Glomerular endothelial cell (primary cell): ENCODE measurements at regions not wholly inside any gene's neighbourhood (a gene's known extent, or its start where the extent isn't known, plus 50 kb on each side); places are given as distances from the start of the nearest gene placed in this dataset.

Experiments
- DNase-seq: peaks from one replicate; pipeline ENCODE4 v3.0.0-alpha.2; 2011; ENCODE audit warnings: low read depth, low spot score; ENCODE audit errors: extremely low read depth

DNA sequence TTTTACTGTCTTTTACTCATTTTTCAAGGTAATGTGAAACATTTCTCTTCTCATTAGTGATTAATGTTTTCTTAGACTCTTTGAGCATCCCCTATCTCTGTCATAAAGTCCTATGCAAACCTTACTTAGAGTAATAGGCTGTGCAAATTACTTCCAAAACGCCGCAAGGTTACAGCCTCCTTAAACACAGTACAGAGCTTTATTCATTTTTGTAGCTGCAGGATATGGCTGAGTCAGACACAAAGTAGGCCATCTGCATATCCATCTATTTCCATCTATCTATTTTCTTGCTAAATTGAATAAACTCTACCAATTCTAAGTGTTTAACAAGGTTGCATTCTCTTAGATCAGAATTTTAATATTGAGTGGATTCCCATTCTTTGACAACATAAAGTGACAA lies 335.6 kb upstream of the SLC16A7 start:
- DNase-seq: no peak

DNA sequence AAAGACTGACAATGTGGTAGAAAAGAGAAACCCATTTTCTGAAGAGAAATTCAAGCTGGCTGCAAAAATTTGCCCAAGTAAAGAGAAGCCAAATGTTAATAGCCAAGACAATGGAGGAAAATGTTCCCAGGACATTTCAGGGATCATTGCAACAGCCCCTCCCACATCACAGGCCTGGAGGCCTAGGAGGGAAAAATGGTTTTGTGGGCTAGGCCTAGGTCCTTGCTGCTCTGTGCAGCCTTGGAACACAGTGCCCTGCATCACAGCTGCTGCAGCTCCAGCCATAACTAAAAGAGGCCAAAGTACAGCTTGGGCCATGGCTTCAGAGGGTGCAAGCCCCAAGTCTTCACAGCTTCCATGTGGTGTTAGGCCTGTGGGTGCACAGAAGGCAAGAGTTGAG lies 332.4 kb upstream of the LRIG3 start:
- no peak for DNase-seq

DNA sequence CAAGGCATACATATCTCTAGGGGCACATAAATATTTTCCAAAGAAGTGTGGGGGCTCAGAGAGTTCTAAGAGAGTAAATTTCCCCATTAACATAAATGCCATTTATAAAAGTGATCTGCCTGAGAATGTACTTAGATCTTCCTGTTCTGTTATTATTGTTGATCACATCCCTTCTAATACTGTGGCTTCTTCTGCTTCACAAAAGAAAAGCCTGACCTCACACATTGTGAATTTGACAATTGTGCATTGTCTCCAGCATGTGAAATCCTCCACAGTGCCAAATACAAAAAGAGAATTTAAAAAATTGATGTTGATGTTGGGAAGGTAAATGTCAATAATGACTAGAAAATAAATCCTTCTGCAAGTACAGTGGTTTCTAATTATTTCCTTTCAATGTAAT lies 330.5 kb upstream of the LRIG3 start:
- DNase-seq: no peak

DNA sequence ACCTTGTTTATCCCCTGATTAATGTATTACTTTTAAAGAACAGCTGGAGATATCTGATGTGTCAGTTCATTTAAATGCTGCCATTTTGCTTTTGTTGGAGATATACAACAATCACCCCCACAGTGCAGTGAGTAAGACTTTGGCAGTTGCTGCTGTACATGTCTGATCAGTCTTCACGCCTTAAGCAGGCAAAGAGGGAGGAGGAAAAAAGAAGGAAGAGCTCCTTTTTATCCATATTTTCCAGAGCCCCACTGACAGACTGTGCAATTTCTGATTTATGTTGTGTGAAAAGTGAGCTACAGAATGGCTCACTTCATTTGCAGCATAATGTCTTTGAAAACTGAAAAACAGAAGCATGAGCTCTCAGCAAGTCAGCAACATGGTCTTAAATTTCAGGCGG lies 319.7 kb upstream of the LRIG3 start:
- no peak for DNase-seq

DNA sequence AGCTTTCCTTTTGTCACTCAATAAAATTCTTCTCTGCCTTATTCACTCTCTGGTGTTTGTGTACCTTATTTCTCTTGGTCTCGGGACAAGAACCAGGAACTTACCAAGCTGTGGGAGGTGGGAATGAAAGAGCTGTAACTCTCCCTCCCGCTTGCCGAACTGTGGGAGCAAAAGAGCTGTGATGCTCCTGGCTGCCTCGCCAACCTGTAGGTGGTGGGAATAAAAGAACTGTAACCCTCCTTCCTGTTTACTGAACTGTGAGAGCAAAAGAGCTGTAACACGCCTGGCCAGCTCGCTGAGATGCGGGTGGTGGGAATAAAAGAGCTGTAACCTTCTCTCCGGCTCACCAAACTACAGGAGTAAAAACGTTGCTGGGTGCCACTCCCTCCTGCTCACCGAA lies 314.1 kb upstream of the LRIG3 start:
- DNase-seq: no peak

DNA sequence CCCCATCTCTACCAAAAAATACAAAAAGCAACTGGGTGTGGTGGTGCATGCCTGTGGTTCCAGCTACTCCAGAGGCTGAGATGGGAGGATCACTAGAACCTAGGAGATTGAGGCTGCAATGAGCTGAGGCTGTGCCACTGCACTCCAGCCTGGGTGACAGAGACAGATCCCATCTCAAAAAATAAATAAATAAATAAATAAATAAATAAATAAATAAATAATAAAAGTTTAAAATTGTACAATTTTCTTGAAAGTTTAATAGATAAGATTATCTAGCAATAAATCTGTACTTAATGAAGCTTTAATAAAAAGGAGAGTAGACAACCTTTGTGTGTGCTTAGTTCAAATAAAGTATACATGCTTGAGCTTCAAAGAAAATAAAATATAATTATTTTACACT lies 310.0 kb upstream of the LRIG3 start:
- no peak for DNase-seq

DNA sequence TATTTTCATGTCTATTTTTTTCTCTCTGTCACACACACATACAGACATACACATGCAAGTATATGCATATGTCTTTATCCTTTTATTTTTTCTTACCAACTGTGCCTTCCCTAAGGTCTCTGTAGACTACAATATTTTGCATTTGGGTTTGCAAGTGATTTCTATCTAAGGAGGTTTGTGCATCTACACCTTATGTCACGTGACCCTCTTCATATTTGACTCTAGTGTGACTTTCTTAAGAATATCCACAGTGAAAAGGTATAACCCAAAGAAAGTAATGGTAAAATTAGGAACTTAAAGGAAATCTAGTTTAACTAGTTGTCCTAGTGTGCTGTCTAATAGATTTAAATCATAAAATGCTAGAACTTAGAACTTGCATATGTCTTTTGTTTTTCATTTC lies 298.8 kb upstream of the LRIG3 start:
- no peak for DNase-seq

DNA sequence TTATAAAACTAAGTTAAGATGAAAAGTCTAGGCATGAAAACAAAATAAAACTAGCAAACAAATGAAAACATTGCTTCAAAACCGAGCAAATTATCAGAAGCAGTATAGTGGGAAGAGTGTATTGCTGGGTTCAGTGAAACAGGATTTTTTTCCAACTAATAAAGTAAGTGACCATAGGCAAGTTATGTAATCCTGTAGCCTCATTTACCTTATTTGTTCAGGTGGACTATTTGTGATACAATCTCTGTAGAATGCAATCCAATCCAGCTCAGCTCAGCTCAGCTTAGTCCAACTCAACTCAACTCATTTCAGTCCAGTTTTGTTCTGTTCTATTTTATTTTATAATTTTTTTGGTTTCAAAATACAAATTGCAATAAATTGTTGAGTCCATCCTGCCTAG lies 276.7 kb upstream of the LRIG3 start:
- DNase-seq: no peak

DNA sequence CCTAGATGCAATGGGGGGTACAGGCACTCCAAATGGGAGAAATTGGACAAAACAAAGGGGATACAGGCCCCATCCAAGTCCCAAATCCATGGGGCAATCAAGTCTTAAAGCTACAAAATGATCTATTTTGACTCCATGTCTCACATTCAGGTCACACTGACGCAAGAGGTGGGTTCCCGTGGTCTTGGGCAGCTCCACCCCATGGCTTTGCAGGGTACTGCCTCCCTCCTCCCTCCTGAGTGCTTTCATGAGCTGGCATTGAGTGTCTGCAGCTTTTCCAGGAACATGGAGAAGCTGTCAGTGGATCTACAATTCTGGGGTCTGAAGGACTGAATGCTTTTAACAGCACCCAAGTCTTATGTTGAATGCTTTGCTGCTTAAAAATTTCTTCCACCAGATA lies 274.5 kb upstream of the LRIG3 start:
- no peak for DNase-seq

DNA sequence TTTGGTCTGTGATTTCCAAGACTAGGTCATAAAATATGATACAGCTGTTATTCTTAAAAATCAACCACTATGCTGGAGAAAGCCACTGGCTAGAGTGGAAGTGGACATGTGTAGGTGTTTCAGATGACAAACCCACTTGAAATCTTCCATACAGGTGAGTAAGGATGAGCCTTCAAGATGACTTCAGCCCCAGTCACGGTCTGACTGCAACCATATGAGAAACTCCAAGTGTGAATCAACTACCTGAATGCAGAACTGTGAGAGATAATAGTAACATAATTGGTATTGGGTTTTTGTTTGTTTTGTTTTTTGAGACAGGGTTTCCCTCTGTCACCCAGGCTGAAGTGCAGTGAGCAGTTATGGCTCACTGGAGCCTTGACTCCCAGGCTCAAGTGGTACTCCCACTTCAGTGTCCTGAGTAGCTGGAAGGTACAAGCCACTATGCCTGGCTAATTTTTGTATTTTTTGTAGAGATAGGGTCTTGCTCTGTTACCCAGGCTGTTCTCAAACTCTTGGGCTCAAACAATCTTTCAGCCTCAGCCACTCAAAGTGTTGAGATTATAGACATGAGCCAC lies 273.3 kb upstream of the LRIG3 start:
- DNase-seq: no peak

DNA sequence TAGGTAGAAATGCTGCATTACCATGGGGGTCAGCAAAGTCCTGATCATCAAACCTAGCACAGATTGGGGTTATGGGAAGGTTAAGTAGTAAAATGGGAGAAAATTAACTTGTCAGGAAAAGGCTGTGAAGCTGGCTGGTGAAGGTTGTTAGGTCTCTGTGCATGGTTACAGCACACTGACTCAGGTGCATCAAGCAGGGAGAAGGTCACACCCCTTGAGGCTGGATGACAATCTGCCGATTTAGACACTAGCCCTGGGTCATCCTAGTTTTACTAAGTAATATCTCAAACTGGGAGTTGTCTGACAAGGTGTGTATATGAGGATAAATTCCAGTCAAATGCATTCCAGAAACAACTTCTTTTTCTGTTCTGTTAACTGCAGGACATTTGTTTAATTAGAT lies 271.1 kb upstream of the LRIG3 start:
- no peak for DNase-seq

DNA sequence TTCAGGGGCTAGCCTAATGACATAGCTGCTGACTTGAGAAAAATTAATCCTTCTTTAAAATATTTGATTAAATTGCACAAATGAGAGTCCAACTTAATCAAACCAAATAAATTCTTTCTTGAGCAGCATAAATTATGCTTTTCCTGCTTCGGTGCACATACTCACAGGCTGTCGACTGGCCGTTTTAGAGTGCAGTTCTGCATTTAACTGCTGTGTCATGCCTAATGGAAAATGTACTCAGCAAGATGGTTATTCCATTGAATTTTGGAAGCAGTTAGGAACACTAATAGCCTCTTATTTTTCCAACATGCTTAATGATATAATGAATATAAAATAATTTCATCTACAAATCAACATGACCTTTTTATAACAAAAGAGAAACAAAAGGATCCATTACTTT lies 266.1 kb upstream of the LRIG3 start:
- no peak for DNase-seq

DNA sequence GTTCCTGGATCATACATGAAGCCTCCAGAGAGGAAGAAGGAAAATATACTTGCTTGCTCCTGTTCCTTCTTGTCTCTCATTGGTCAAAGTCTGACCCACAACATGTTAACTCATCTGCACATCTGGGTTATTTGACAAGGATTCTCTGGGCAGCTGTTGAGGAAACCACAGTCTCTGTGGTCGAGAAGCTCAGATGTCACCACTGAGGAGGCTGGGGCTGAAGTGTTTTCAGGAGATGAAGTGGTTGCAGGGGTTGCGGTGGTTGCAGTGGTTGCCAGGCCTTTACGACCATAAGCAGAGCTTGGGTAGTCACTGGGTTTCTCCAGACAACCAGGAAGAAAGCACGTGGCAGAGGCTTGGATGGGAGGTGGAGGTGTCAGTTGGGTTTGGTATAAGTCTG lies 265.0 kb upstream of the LRIG3 start:
- DNase-seq: no peak

DNA sequence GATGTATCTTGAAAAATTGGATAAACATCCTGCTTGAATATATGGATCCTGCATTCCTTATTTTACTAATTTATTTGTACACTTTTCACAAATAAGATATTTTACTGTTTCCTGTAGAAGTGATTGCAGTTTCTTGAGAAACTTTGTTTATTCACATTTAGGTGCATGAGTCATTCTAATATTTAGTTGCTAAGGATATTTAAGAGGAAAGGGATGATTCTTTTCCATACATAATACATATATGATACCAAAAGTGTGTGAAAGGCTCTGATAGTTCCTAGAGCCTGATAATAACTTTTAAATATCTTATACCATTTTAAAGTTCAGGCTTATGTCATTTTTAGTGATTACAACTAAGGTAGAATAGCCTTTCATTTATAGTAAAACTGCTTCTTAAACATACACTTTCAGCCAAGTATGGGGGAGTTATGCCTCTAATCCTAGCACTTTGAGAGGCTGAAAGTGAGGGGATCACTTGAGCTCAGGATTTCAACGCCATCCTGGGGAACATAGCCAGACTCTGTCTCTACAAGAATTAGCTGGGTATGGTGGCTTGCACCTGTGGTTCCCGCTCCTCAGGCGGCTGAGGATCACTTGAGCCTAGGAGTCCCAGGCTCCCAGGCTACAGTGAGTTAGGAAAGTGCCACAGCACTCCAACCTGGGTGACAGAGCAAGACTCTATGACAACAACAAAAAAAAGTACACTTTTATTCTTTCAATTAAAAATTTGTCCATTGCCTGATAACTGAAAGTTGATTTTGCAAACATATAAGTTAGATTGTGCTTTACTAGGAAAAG lies 262.6 kb upstream of the LRIG3 start:
- DNase-seq: no peak

DNA sequence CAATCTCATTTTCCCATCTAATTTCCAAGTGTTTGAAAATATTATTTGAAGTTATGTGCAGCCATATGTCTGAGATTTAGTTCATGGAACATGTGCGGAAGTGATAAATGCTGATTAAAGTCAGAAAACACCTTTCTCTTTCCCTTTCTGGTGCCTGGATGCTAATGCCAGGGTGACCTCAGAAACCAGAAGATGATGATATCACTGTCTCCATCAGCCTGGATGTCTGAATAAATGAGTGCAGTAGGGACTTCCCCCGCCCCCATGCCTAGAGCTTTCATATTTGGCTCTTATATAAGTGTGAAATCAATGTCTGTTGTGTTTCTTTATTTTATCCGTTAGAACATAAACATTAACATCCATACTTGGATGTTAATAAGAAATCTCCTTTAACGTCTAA lies 261.9 kb upstream of the LRIG3 start:
- no peak for DNase-seq

DNA sequence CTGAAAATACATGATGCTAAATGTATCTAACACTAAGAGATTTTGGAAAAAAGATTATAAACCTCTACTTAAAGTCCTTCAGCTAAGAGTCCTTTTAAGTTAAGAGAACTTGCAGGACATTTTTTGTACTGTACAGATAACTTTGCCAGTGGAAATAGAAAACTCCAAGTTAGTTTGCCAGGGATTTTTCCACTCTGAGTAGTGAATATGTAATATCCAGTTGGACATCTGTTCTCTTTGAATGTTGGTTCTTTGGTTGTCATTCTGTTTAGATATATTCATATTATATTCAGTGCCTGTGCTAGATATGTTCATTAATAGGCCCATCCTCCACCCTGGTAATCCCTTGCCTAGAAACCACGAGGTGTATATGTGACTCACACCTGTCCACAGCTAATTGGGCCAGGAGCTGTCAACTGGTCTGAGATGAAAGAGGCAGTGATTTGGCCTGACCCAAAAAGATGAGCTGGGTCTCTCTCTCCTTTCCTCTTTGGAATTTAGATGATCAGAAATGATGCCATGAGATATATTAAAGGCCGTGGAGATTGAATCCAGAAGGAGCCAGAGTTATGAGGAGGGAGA lies 261.0 kb upstream of the LRIG3 start:
- no peak for DNase-seq

DNA sequence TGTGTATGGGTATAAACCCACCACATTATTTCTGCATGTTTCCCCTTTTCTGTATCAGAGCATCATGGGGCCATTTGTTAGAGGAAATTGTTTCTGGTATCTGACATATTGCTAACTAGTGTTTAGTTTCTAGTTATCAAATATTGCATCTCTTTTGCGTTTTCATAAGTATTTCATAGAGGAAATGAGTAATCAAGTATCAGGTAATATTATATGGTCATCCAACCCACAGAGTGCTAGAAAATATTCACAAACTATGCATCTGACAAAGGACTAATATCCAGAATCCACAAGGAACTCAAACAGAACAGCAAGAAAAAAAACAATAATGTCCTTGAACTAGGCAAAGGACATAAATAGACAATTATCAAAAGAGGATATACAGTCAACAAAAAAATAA lies 258.9 kb upstream of the LRIG3 start:
- no peak for DNase-seq

DNA sequence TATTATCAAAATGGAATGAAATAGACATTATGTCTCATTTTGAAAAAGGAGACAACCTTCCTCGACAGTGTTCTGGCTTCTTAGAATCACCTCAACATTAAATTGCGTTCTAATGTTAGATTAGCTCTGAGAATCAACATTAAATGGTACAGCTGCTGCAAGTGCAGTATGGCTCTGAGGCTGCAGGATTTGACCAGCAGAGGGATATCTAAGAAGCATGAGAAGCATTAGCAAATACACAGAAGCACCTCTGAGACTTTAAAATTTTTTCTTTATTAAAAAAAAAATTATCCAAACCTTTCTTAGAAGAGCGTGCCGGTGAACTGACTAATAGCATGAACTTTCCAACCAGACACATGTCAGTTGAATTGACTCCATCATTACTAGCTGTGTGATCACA lies 253.4 kb upstream of the LRIG3 start:
- DNase-seq: no peak

DNA sequence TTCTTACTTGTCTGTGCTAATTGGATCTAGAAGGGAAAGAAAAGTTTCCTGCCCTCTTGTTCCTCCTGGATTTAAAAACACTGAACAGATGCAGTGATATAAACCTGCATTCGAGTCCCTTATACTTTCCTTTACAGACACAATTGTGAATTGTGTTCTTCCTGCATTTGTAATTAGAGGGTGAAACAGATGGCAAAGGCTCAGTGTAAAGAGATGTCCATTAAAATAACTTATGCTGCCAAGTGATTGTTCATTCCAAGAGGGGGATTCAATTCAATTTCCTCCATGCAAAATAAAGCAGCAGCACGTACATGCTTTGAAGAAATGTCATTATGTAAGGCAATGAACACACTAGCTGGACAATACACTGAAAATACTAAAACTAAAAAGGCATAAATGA lies 248.3 kb upstream of the LRIG3 start:
- DNase-seq: no peak

DNA sequence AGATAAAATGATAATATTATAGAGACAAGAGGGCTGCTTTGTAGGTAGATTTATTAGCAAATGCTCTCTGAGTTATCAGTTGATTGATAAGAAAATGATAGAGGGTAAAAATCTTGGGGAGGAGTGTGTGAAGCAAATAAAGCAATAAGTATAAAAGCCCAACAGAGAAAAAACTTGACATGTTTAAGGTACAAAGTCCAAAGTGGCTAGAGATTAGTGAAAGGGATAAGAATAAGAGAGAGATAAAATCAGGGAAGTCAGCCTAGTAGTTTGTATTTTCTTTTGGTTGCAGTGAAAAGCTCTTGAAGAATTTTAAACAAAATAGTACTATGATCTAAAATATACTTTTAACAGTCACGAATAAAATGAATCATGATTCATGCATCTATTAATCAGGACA lies 246.2 kb upstream of the LRIG3 start:
- no peak for DNase-seq

DNA sequence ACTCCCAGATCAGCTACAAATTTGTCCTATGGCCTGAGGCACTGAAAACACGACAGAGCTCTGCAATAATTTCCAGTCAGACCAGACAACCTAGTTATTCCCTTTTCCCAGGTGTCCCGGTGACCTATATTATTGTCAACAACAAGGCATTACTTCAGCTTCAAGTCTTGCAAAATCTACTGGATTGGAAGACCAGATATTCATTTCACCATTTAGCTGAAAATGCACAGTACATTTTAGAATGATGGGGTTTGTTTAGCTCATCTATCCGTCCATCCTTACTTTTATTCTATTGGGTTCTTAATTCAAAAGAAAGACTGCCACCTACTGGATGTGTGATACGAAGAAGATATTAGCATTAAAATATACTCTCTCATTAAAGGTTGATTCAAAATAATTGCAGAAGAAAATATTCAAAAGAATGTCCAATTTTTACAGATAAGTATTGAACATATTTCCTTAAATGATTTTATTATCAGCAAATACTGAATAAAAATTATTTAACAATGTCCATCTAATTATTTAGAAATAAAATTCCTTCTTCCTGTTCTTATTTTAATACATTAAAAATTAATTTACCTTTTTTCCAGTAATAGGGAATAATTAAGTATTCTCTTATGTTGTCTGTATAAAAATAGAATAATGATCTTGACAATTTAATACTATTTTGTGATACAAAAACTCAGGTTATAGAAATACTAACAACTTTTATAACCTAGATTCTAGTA lies 244.9 kb upstream of the LRIG3 start:
- no peak for DNase-seq

DNA sequence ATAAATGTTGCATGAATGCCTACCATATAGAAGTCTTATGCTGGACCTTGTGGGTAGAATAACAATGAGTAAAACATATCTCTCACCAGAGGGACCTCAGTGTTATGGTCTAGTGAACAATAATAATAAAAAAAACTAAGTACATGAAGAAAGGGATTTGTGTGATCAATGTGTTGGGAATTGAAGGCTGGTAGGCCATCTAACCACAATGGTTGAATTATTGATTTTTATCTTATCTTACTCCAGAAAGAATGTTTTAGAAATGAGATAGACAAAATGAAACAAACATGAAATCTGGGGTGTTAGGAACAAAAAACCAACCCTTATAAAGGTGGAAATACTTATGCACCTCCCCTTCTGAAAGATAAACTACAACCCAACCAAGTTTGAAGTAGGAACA lies 243.9 kb upstream of the LRIG3 start:
- DNase-seq: no peak
